HG03139 (cell line): ENCODE measurements at regions not wholly inside any gene's neighbourhood (a gene's known extent, or its start where the extent isn't known, plus 50 kb on each side); places are given as distances from the start of the nearest gene placed in this dataset.

Experiments used
- ATAC-seq: cut with Tn5 transposase; IDR thresholded peaks from one replicate; pipeline ENCODE4 v1.9.1; 2021; ENCODE audit not compliant: unreplicated experiment

DNA sequence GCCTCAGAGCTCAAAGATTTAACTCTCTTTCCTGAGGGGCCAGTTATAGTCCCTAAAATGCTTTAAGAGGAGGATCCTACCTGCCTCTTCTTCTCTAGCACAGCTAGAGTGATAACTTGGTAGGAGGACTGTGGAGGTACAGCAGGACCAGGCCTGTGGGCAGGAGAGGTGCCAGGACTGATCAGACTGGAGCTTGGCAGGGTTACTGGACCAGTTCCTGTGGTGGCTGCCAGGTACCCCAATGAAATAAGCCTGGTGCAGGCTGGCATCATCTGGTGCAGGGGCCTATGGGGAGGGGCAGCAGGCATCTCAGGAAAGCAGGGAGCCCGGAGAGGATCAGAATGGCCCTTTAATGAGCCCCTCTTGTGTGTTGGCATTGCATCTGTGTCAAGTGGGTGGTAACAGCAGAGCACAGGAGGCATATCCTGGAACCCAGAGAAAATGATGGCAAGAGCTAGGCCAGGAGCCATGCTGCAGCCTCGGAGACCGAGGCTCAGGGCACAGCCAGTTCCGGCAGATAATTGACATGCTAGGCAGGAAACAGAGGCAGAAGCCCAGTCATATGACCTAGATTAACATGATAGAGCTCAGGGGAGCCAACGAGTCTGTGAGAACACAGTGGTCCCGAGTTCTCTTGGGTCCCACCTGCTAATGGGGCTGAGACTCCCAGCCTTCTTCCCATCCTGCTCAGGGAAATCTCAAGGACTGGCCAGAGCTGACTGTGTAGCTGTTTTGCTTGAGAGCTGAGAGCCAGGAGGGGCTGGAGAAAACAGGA, 187.5 kb upstream of the ZBED5 start:
- no peak for ATAC-seq

- ATAC-seq = no peak
These were observed 186.4 kb upstream of the ZBED5 start for GRCh38 chr11:11044137-11044855.

DNA sequence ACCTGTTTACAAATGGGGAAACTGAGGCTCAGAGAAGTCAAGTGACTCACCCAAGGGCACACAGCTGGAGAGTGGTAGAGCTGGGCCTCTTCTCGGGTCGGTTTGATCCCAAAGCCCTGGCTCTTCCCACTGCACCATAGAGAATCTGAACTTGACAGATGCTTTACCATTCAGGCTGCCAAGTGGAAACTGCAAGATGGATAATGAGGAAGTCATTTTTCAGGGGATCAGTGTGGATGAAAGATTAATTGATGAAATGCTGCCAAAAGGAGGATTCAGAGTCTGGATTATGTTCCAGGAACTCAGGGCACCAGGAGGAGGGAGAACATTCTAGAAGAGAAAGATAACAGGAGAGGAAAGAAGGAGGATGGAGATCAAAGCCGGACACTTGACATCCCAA, 185.9 kb upstream of the ZBED5 start:
- no peak for ATAC-seq

GRCh38 chr11:11039208-11039965, 181.5 kb upstream of the ZBED5 start:
- ATAC-seq = no peak

DNA sequence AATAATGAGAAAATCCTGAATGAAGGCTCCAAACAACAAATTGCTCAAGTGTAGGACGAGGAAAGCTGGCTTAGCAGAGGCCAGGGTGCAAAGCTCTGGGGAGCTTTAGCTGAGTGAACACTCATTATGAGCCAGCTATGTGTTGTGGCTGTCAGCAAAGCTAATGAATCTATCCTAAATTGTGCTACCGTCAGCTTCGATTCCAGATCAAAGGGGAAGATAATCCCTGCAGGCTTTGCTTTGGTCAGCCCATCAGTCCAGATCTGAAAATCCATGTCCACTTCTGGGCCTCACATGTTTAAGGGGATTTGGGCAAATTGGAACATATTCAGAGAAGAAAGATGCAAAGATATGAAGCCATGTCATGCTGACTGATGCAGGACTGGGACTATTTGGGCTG, 180.9 kb upstream of the ZBED5 start:
- ATAC-seq = no peak

DNA sequence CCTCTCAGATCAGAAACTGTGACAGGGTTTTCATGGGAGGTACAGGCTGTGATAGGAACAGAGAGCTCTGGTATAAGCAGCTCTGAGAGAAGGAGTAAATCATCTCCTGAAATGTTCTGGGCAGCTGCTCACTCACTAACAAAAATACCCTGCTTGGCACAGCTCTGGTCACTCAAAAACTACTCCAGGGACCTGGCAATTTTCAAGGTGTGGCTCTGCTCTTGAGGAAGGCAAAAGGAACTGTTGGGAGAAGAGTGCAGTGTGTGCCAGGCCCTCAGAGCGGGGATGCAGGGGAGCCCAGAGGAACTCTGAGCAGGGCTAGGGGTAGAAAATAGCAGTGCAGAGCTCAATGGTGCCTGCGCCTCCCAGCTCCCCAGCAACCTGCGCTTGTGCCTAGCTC, 180.5 kb upstream of the ZBED5 start:
- ATAC-seq = no peak

GRCh38 chr11:11036848-11037732, 179.2 kb upstream of the ZBED5 start:
- no peak for ATAC-seq

- ATAC-seq = no peak
These were observed 178.5 kb upstream of the ZBED5 start for GRCh38 chr11:11036185-11036847.

DNA sequence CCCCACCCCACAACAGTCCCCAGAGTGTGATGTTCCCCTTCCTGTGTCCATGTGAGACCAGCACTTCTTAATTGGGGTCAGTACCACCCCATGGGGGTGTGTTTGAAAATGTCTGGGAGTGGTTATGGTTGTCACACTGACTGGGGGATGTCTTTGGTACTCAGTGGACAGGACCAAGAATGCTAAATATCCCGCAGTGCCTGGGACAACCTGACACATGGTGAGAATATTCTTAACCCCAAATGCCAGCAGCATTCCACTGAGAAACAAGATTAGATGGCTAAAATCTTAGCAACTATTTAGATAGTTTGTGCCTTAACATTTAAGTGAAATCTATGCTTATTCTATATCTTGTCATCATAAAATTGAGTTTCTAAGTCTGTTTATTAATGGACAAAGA, 177.5 kb upstream of the ZBED5 start:
- no peak for ATAC-seq

DNA sequence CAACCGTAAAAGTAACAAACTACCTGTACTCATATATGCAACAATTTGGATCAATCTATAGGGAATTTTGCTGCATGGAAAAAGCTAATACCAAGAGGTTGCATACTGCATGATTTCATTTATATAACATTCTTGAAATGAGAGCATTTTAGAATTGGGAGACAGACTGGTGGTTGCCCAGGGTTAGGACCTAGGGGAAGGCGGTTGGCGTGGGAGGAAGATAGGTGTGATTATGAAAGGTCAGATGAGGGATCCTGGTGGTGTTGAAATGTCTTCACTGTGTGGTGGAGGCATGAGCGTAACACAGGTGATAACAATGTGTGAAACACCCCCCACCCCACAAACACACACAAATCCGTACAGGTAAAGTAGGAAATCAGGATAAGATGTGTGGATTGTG, 176.6 kb upstream of the ZBED5 start:
- no peak for ATAC-seq

DNA sequence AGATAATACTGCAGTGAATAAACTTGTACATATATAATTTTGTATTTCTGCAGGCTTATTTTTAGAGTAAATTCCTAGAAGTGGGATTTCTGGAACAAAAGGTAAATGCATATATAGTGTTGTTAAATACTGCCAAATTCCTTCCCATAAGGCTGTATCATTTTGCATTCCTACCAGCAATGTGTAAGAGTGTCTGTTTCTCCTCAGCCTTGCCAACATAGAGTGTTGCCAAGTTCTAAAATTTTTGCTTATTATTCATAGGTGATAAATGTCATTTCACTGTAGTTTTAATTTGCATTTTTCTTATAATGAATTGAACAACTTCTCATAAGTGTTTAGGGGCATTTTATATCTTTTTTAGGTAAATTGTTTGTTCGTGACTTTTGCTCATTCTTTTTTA, 174.2 kb upstream of the ZBED5 start:
- ATAC-seq = no peak

GRCh38 chr11:11029027-11029426, 171.2 kb upstream of the ZBED5 start:
- no peak for ATAC-seq

GRCh38 chr11:11028017-11028692, 170.3 kb upstream of the ZBED5 start:
- peak; percentile 61 for ATAC-seq

GRCh38 chr11:11027288-11027687, 169.4 kb upstream of the ZBED5 start:
- ATAC-seq = no peak

- no peak for ATAC-seq
These were observed 167.2 kb upstream of the ZBED5 start for GRCh38 chr11:11025087-11025486.

DNA sequence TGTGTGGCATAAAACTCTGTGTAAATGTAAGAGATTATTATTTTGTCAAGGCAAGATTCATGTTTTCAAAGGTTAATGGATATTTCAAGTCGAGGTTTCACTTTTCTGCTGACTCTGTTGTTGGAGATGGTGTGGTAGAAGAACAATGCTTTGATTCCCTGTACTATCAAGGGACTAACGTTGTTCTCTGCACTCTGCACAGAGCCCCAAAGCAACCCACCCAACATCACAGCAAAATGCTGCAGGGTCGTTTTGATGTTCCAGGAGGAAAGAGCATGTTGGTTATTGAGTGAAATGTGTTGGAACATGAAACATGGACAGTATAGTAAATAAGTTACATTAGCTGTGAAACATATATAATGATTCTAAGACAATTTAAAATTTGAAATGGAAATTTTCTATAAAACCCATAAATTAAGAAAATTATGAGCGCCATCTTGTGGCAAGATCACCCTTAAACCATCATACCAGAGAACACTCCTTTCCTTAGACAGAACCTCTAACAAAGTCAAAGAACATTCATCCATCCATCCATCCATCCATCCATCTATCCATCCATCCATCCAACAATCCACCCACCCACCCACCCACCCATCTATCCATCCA, 164.4 kb upstream of the ZBED5 start:
- no peak for ATAC-seq

GRCh38 chr11:11021563-11021962, 163.7 kb upstream of the ZBED5 start:
- ATAC-seq = no peak

GRCh38 chr11:11020747-11021149, 162.9 kb upstream of the ZBED5 start:
- no peak for ATAC-seq

DNA sequence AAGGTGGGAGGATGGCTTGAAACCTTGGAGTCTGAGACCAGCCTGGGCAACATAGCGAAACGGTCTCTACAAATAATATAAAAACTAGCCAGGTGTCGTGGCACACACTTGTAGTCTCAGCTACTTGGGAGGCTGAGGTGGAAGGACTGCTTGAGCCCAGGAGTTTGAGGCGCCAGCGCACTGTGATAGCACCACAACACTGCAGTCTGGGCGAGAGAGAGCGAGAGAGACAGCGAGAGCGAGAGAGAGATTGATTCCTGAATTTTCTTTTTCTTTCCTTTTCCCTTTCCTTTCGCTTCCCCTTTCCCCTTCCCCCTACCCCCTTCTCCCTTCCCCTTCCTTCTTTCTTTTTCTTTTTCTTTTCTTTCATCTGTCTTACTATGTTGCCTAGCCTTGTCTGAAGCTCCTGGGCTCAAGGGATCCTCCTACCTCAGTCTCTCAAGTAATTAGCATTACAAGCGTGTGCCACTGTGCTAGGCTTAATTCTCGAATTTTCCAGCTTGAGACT, 162.4 kb upstream of the ZBED5 start:
- no peak for ATAC-seq
